Transverse colon (tissue), 4 donors: ENCODE measurements at regions not wholly inside any gene's neighbourhood (a gene's known extent, or its start where the extent isn't known, plus 50 kb on each side); places are given as distances from the start of the nearest gene placed in this dataset.
"Not testable (repeated sequence)": the region's sequence is repeated elsewhere in the genome, so short reads cannot be mapped to it uniquely, and the experiment has no call there.

Experiments used
- DNase-seq: peaks from one replicate; pipeline ENCODE4 v3.0.0-alpha.2; 2019
- H3K27ac ChIP-seq, 4 donors: fragments of 200-600 bp; sonication (generic); 2 replicates each; pipeline ENCODE4 v1.5.1; 2016 to 2018; ENCODE audit warnings: inconsistent platforms in 4 of 4
- H3K27me3 ChIP-seq: fragments of 200-600 bp; sonication (generic); 2 replicates; pipeline ENCODE4 v1.5.1; 2017; ENCODE audit warnings: inconsistent platforms
- H3K36me3 ChIP-seq, 4 donors: fragments of 200-600 bp; sonication (generic); 2 replicates each; pipeline ENCODE4 v1.5.1; 2017 to 2019; ENCODE audit warnings: inconsistent platforms in 4 of 4
- H3K4me1 ChIP-seq, 4 donors: fragments of 200-600 bp; sonication (generic); 2 replicates each; pipeline ENCODE4 v1.5.1; 2017 to 2020; ENCODE audit warnings: inconsistent platforms in 4 of 4
- H3K4me3 ChIP-seq, 4 donors: fragments of 200-600 bp; sonication (generic); 1 replicate in 1 of 4; 2 replicates in 3 of 4; pipeline versions ENCODE4 v1.5.1 to v1.6.1; 2017 to 2019; ENCODE audit warnings: inconsistent platforms in 4 of 4
- H3K9me3 ChIP-seq, 2 donors: fragments of 200-600 bp; sonication (generic); 2 replicates each; pipeline ENCODE4 v1.5.1; 2017 to 2019; ENCODE audit warnings: inconsistent platforms in 2 of 2
- EP300 ChIP-seq: sonication (generic); formaldehyde crosslinking; IDR thresholded peaks from one replicate; pipeline ENCODE4 v1.6.1; 2017; ENCODE audit warnings: antibody characterized with exemption, low read depth
- POLR2A ChIP-seq: fragments of 450-650 bp; IDR thresholded peaks from one replicate; pipeline ENCODE4 v1.6.1; 2016; ENCODE audit warnings: antibody characterized with exemption, mild to moderate bottlenecking, moderate library complexity
- POLR2AphosphoS5 ChIP-seq, 3 donors: sonication (generic); formaldehyde crosslinking; IDR thresholded peaks; one replicate each; pipeline ENCODE4 v1.6.1; 2016; ENCODE audit warnings: antibody characterized with exemption in 3 of 3
- WGBS, 2 donors: methylation state at CpG; one replicate each; pipeline ENCODE4 v1.1.5; 2018; ENCODE audit warnings: low coverage in 1 of 2; 5-methylcytosine and 5-hydroxymethylcytosine counted together
- in situ Hi-C, 4 donors: fragments of 200-750 bp; cut with MboI; loops; one replicate each; pipeline versions ENCODE4 v1.15.0 to v1.15.1; 2017; ENCODE audit warnings: low sequenced_read_pairs in 3 of 4, low pct_ligation_motif_present in 1 of 4, low pct_unique_long_range_greater_than_20kb in 1 of 4
- intact Hi-C: fragments of 100-400 bp; cut with DNase I; formaldehyde crosslinking; loops from one replicate; pipeline ENCODE4 v1.15.1; 2023; ENCODE audit warnings: low total_unique reads
- TF ChIP-seq, protein P1 (sequence below), 5 experiments: fragments of 200-600 bp in 3 of 5; fragments of 450-650 bp in 2 of 5; sonication (generic) in 3 of 5; IDR thresholded peaks; 1 replicate in 2 of 5; 2 replicates in 3 of 5; pipeline ENCODE4 v1.5.1; 2016 to 2017; ENCODE audit warnings: antibody characterized with exemption in 5 of 5, inconsistent platforms in 3 of 5, mild to moderate bottlenecking in 2 of 5, moderate library complexity in 1 of 5

DNA sequence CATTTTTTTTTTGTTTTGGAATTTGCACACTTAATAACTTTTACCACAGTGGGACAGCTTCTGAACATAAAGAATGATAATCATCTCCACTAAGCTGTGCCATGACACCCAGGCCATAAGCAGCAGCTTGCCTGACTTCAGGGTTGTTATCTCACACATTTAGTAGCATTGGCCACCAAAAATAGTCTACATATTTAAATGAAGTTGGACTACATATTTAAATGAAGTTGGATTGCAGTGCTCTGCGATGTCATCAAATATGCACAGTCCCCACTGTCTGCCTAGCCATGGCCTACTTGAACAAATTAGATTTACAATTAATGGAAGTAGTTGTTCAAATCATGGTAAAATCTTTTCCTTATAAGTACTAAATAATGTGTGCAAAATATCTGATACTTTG, 101.0 kb downstream of the KLRB1 start:
- no peaks in the 10 kb centered on the region for H3K36me3 ChIP-seq
- TF ChIP-seq POLR2AphosphoS5 (IDR thresholded peaks at IDR 0.05) (no peak), POLR2A (no peak), EP300 (no peak)
- TF ChIP-seq, protein P1, sequence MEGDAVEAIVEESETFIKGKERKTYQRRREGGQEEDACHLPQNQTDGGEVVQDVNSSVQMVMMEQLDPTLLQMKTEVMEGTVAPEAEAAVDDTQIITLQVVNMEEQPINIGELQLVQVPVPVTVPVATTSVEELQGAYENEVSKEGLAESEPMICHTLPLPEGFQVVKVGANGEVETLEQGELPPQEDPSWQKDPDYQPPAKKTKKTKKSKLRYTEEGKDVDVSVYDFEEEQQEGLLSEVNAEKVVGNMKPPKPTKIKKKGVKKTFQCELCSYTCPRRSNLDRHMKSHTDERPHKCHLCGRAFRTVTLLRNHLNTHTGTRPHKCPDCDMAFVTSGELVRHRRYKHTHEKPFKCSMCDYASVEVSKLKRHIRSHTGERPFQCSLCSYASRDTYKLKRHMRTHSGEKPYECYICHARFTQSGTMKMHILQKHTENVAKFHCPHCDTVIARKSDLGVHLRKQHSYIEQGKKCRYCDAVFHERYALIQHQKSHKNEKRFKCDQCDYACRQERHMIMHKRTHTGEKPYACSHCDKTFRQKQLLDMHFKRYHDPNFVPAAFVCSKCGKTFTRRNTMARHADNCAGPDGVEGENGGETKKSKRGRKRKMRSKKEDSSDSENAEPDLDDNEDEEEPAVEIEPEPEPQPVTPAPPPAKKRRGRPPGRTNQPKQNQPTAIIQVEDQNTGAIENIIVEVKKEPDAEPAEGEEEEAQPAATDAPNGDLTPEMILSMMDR (IDR thresholded peaks at IDR 0.05): no peak
- H3K4me1 ChIP-seq: no peaks in the 10 kb centered on the region
- H3K27me3 ChIP-seq: no peaks in the 10 kb centered on the region
- 92% methylated on average over 1 of the region's 1 CpG; no CpG with 5 or more reads in 1 of the 2 donors for WGBS, 2 donors
- intact Hi-C loops (no loop called here), in situ Hi-C loops (no loop called here)
- DNase-seq: no peak
- H3K27ac ChIP-seq: no peak overlapping the region
- H3K4me3 ChIP-seq: no peak overlapping the region
- no peaks in the 10 kb centered on the region for H3K9me3 ChIP-seq

- H3K27me3 ChIP-seq, intact Hi-C loops, H3K27ac ChIP-seq, in situ Hi-C loops, H3K9me3 ChIP-seq, H3K4me1 ChIP-seq, H3K36me3 ChIP-seq, DNase-seq, H3K4me3 ChIP-seq: not testable (repeated sequence)
- WGBS, 2 donors: 53% methylated on average over 2 of the region's 2 CpGs; no CpG with 5 or more reads in 1 of the 2 donors
Observed at GRCh38 chr12:9503384-9503783, 104.3 kb downstream of the KLRB1 start.

DNA sequence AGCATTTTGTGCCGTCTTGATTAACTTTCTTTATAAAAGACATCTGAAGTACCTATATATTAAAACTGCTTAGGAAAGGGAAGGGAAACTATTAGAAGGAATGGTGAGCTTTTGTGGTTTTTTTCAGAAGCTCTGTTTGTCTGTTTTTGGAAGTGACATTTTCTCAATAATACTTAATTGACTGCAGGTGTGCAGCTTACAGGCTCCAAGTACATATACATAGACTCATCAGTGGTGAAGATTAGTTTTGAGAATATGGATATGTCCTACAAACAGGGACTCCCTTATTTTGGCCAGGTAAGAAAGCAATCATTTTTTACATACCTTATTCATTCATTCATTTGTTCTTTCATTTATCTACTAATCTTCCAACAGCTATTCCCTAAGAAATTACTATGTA, 104.9 kb downstream of the KLRB1 start:
- DNase-seq, H3K9me3 ChIP-seq, intact Hi-C loops, H3K27me3 ChIP-seq, in situ Hi-C loops, H3K4me3 ChIP-seq, H3K36me3 ChIP-seq, H3K4me1 ChIP-seq, H3K27ac ChIP-seq: not testable (repeated sequence)
- 85% methylated on average over 1 of the region's 1 CpG; no CpG with 5 or more reads in 1 of the 2 donors for WGBS, 2 donors

DNA sequence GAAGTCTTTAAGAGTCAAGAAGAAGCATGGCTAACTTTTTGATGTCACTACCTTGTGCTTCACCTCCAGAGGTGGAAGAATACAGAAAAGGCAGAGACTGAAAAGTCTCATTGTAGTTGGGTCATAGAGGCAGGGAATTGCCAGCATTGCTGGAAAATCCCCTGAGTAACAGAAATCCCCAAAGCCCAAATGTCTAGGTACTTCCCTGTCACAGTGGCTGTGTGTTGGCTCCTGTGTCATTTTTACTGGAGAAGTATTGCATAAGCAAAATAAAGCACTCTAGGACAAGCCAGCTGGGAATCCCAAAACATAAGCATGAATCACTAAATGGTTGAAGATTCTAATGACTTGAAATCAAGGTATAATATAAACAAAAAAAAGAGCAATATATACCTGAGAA, 114.4 kb downstream of the KLRB1 start:
- DNase-seq, intact Hi-C loops, H3K27ac ChIP-seq, H3K9me3 ChIP-seq, H3K27me3 ChIP-seq, H3K4me3 ChIP-seq, H3K4me1 ChIP-seq, H3K36me3 ChIP-seq: not testable (repeated sequence)
- in situ Hi-C loops: loop anchor here in 1 of 4 donors (25.0 kb wide), 1 partner anchor 156 kb away; no protein-coding TSS in a partner anchor

DNA sequence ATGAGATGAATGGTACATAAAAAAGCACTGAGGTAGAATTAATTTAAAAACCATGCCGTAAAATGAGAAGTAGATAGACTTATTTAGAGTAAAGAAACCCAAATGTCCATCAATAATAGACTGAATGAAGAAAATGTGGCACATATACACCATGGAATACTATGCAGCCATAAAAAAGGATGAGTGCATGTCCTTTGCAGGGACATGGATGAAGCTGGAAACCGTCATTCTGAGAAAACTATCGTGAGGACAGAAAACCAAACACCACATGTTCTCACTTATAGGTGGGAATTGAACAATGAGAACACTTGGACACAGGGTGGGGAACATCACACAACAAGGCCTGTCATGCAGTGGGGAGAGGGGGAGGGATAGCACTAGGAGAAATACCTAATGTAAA, 126.4 kb downstream of the KLRB1 start:
- H3K4me3 ChIP-seq, H3K36me3 ChIP-seq, H3K9me3 ChIP-seq, intact Hi-C loops, DNase-seq, H3K27ac ChIP-seq, H3K4me1 ChIP-seq, H3K27me3 ChIP-seq: not testable (repeated sequence)
- in situ Hi-C loops: loop anchor here in 1 of 4 donors (25.0 kb wide), 1 partner anchor 144 kb away; no protein-coding TSS in a partner anchor
- WGBS, 2 donors: 100% methylated on average over 3 of the region's 3 CpGs; no CpG with 5 or more reads in 1 of the 2 donors

DNA sequence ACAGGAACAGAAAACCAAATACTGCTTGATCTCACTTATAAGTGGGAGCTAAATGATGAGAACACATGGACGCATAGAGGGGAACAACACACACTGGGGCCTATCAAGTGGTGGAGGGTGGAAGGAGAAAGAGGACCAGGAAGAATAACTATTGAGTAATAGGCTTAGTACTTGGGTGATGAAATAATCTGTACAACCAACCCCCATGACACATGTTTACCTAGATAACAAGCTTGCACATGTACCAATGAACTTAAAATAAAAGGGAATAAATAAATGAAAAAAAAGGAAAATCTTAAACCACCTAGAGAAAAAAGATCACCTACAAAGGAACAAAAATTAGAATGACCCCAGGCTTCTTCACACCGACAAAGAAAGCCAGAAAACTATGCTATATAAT, 133.5 kb downstream of the KLRB1 start:
- 31 to 65% methylated on average over 2 of the region's 2 CpGs for WGBS, 2 donors
- DNase-seq, H3K36me3 ChIP-seq, H3K9me3 ChIP-seq, H3K27ac ChIP-seq, intact Hi-C loops, H3K4me1 ChIP-seq, H3K27me3 ChIP-seq, H3K4me3 ChIP-seq: not testable (repeated sequence)
- in situ Hi-C loops: loop anchor here in 2 of 4 donors (25.0 kb wide), 2 partner anchors 112 to 113 kb away; no protein-coding TSS in a partner anchor

DNA sequence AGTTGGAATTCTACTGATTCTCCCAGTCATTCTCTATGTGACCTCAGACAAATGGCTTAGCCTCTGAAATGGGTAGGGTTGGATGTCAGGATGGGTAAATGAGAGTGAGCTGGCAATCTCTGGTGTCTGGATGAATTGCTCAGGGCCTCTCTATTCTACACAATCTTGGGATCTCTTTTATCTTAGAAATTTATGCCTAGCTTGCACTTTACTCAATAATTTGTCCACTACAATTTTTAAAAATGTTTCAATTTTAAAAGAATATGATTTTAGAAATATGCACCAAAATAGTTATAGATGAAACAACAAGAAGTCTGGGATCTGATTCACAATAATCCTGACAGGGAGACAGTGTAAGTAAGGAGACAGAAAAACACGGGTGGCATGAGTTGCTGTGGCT, 134.1 kb downstream of the KLRB1 start:
- in situ Hi-C loops: loop anchor here in 2 of 4 donors (25.0 kb wide), 2 partner anchors 111 to 114 kb away; no protein-coding TSS in a partner anchor
- H3K4me3 ChIP-seq, H3K4me1 ChIP-seq, H3K9me3 ChIP-seq, intact Hi-C loops, H3K36me3 ChIP-seq, DNase-seq, H3K27ac ChIP-seq, H3K27me3 ChIP-seq: not testable (repeated sequence)
- 94% methylated on average over 1 of the region's 1 CpG; no CpG with 5 or more reads in 1 of the 2 donors for WGBS, 2 donors

DNA sequence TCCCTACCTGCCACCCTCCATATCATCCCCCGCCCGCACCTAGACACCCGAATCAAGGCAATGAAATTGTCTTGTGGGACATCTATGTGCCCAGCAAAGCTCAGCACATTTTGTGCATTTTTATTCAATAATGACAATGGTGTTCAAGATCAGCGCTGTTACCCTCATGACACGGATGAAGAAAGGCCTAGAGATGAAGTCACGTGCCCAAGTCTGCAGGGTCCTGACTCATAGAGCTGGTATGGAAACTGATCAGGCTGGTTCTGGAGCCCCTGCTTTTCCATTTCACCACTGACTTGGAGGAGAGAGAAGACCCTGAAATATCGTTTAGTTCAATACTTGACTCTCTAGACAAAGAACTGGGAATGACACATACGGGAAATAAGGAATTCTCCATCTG, 136.2 kb downstream of the KLRB1 start:
- DNase-seq, H3K36me3 ChIP-seq, H3K27ac ChIP-seq, H3K4me1 ChIP-seq, H3K4me3 ChIP-seq, H3K9me3 ChIP-seq, intact Hi-C loops, H3K27me3 ChIP-seq: not testable (repeated sequence)
- WGBS, 2 donors: 98 to 100% methylated on average over 2 to 8 of the region's 8 CpGs
- in situ Hi-C loops: loop anchor here in 2 of 4 donors (25.0 kb wide), 2 partner anchors 109 to 116 kb away; no protein-coding TSS in a partner anchor

- H3K27ac ChIP-seq, H3K27me3 ChIP-seq, H3K4me1 ChIP-seq, DNase-seq, H3K4me3 ChIP-seq, intact Hi-C loops, H3K36me3 ChIP-seq, H3K9me3 ChIP-seq: not testable (repeated sequence)
- 71% methylated on average over 1 of the region's 1 CpG; no CpG with 5 or more reads in 1 of the 2 donors for WGBS, 2 donors
- in situ Hi-C loops: loop anchor here in 2 of 4 donors (25.0 kb wide), 2 partner anchors 108 to 117 kb away; no protein-coding TSS in a partner anchor
Observed at GRCh38 chr12:9470367-9470766, 137.3 kb downstream of the KLRB1 start.

GRCh38 chr12:9469956-9470355, 137.8 kb downstream of the KLRB1 start:
- in situ Hi-C loops: loop anchor here in 2 of 4 donors (25.0 kb wide), 2 partner anchors 108 to 117 kb away; no protein-coding TSS in a partner anchor
- H3K27ac ChIP-seq, H3K27me3 ChIP-seq, DNase-seq, H3K9me3 ChIP-seq, H3K4me3 ChIP-seq, H3K36me3 ChIP-seq, H3K4me1 ChIP-seq, intact Hi-C loops: not testable (repeated sequence)
- 56% methylated on average over 1 of the region's 1 CpG; no CpG with 5 or more reads in 1 of the 2 donors for WGBS, 2 donors
